ENCODE measurements at regions not wholly inside any gene's neighbourhood (a gene's known extent, or its start where the extent isn't known, plus 50 kb on each side); places are given as distances from the start of the nearest gene placed in this dataset.
A peak's percentile ranks its signal among the peaks of the same experiment; 100 is the strongest.
"Not testable (repeated sequence)": the region's sequence is repeated elsewhere in the genome, so short reads cannot be mapped to it uniquely, and the experiment has no call there.

DNA sequence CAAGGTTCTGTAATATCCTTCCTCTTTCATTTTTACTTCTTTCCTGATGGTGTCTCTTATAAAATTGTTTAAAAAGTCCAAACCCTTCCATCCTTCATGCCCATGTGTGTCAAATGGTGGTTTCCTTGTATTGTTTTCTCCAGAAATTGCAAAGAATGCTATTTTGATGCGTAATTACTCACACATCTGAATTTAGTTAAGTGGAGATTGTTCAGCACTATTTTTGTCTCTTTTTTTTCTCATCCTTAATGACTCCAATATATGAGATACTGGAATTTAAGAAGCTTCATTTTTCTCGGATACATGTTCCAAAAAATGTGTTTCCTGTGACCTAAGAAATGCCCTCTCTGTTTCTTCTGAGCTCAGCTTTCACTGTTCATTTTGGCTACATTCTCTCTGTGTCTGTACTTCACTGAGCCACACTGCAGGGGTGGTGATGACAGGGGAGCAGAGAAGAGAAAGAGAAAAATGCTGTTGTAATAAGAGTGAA, 799.8 kb downstream of the DIPK2A start:
- FAIRE-seq (no peak), DNase-seq (ENCODE audit: insufficient read length) (no peak)
- TF ChIP-seq POLR2A (IDR thresholded peaks at IDR 0.05; ENCODE audit: low read depth, low read length) (no peak), POLR2AphosphoS5 (IDR thresholded peaks at IDR 0.05; ENCODE audit: low read depth, low read length) (no peak), TAF1 (IDR thresholded peaks at IDR 0.05; ENCODE audit: borderline replicate concordance, low read depth, low read length) (no peak)

DNA sequence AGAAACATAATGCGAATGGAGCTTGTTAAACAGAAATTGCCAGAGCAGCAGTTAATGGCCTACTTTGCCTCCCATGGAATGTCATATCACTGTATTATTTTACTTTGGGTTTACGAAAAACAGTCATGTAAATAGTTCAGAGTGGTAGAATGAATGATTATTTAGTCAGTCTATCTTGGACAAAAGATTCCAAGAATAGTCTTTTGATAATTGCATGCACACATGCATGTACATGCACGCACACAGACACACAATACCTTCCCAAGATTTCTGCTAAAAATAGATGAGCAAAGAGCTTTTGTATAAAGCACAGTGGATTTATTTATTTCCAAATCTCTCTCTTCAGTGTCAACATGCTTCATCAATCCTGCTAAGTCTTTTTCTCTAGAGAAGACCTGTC, 800.7 kb downstream of the DIPK2A start:
- no peak for TF ChIP-seq POLR2A (IDR thresholded peaks at IDR 0.05; ENCODE audit: low read depth, low read length)
- TF ChIP-seq POLR2AphosphoS5 (IDR thresholded peaks at IDR 0.05; ENCODE audit: low read depth, low read length), result no peak
- TF ChIP-seq TAF1 (IDR thresholded peaks at IDR 0.05; ENCODE audit: borderline replicate concordance, low read depth, low read length), result no peak
- DNase-seq (ENCODE audit: insufficient read length), result no peak
- FAIRE-seq, result peak; percentile 24

DNA sequence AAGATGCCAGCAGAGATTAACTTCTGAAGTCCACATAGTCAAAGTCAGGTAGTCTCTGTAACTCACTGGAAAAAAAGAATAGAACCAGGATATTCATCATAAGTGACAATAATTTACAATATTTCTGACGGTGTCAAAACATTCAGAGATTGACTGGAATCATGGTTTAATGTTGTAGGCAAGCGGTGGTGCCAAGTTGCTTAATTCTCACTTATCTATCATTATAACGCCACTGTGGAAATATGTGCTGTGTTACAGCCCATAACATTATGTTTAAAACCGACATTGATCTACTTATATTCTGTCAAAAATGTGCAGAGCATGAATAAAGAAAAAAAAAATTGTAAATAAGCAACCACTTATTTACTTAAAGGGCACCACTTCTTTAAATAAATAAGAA, 801.7 kb downstream of the DIPK2A start:
- FAIRE-seq (no peak), DNase-seq (ENCODE audit: insufficient read length) (no peak)
- no peak for TF ChIP-seq POLR2AphosphoS5 (IDR thresholded peaks at IDR 0.05; ENCODE audit: low read depth, low read length)
- no peak for TF ChIP-seq POLR2A (IDR thresholded peaks at IDR 0.05; ENCODE audit: low read depth, low read length)
- TF ChIP-seq TAF1 (IDR thresholded peaks at IDR 0.05; ENCODE audit: borderline replicate concordance, low read depth, low read length), result no peak

DNA sequence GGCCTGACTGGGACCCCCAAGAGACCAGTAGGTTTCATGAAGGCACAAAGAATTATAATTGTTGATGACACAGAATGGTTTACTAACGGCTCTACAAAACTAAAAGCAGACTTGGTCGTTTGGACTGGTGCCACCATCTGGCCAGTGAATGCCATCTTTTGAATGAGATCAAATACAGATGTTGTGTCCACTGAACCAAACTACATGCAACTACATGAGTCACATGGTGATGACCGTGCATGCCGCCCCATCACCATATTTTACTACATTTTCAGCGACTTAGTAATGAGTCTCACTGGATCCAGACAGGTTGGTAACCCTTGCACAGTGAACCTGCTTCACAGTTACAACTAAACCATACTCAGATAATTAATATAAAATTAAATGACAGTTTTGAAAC, 803.3 kb downstream of the DIPK2A start:
- DNase-seq (ENCODE audit: insufficient read length), result no peak
- TF ChIP-seq POLR2AphosphoS5 (IDR thresholded peaks at IDR 0.05; ENCODE audit: low read depth, low read length) (no peak), TAF1 (IDR thresholded peaks at IDR 0.05; ENCODE audit: borderline replicate concordance, low read depth, low read length) (no peak), POLR2A (IDR thresholded peaks at IDR 0.05; ENCODE audit: low read depth, low read length) (no peak)
- FAIRE-seq, result no peak

DNA sequence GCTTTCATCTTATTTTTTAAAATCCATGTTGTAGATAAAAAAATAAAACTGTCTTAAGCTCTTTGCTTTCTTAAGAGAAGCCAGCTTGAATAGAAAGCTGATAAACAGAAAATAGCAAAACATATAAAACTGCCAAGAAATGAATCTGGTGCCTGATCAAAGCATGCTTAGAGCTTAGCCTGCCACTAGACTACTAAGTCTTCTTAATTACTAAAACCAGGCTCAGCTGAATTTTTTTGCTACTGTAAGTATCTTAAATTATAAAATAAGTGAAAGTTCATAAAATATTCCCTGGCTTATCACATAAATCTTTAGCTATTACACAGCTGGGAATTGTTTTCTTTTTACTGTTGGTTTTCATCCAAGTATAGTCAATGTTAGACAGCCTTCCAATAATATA, 803.9 kb downstream of the DIPK2A start:
- DNase-seq (ENCODE audit: insufficient read length) (no peak), FAIRE-seq (no peak)
- no peak for TF ChIP-seq POLR2AphosphoS5 (IDR thresholded peaks at IDR 0.05; ENCODE audit: low read depth, low read length)

DNA sequence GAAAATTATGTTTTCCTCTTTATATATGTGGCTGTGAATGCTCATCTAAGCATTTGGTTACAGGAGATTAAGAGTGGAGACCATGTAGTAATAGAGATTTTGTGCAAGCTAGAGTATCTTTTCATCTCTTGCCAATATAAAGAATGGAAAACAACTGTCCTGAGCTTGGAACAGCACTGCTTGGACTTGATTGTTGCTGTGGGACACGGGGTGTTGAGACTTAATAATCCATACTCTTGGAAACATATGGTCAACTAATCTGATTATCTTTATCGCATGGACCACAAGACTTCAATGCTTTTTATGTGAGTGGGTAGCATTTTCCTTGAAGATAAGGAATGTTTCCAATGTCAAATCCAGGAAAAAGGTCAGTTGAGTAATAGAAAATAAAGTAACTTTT, 806.3 kb downstream of the DIPK2A start:
- FAIRE-seq (no peak), DNase-seq (ENCODE audit: insufficient read length) (no peak)
- no peak for TF ChIP-seq POLR2AphosphoS5 (IDR thresholded peaks at IDR 0.05; ENCODE audit: low read depth, low read length)
- TF ChIP-seq TAF1 (IDR thresholded peaks at IDR 0.05; ENCODE audit: borderline replicate concordance, low read depth, low read length), result no peak
- no peak for TF ChIP-seq POLR2A (IDR thresholded peaks at IDR 0.05; ENCODE audit: low read depth, low read length)

DNA sequence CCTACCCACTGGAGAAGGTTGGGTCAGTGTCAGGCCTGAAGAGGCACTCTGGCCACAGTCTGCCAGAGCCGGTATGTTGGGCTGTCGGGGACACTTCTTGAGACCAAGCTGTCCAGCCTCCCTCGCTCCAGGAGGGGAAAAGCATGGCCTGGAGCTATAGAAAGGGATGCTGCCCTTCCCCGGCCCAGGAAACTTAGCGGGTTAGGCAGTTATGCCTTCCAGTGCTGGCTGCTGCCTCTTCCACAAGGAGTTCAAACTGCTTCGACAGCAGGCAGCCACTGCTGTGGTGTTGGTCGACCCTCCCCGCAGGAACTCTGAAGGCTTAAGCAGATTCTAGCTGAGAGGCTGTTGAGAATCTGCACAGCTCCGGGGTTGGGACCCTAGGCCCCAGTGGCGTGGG, 819.4 kb downstream of the DIPK2A start:
- no peak for DNase-seq (ENCODE audit: insufficient read length)
- TF ChIP-seq TAF1 (IDR thresholded peaks at IDR 0.05; ENCODE audit: borderline replicate concordance, low read depth, low read length) (no peak), POLR2A (IDR thresholded peaks at IDR 0.05; ENCODE audit: low read depth, low read length) (no peak), POLR2AphosphoS5 (IDR thresholded peaks at IDR 0.05; ENCODE audit: low read depth, low read length) (no peak)
- no peak for FAIRE-seq

DNA sequence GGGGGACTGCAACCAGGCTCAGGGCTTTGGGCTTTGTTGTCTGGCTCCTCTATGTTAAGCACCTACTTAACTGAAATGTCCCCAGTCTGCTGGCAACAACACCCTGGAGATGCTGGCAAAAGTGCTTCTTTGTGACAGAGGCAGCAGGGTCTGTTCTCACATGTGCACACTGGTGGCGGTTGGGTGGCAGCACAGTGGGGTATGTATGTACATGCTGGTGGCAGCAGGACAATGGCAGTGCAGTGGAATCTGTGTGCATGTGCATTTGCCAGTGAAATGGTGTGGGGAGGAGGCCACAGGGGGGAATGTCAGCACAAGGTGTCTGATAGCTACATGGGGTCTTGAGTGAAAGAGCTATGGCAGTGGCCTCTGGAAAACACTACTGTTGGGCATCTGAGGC, 830.3 kb downstream of the DIPK2A start:
- DNase-seq (ENCODE audit: insufficient read length) (no peak), FAIRE-seq (no peak)
- TF ChIP-seq POLR2A (IDR thresholded peaks at IDR 0.05; ENCODE audit: low read depth, low read length) (no peak), POLR2AphosphoS5 (IDR thresholded peaks at IDR 0.05; ENCODE audit: low read depth, low read length) (no peak), TAF1 (IDR thresholded peaks at IDR 0.05; ENCODE audit: borderline replicate concordance, low read depth, low read length) (no peak)

DNA sequence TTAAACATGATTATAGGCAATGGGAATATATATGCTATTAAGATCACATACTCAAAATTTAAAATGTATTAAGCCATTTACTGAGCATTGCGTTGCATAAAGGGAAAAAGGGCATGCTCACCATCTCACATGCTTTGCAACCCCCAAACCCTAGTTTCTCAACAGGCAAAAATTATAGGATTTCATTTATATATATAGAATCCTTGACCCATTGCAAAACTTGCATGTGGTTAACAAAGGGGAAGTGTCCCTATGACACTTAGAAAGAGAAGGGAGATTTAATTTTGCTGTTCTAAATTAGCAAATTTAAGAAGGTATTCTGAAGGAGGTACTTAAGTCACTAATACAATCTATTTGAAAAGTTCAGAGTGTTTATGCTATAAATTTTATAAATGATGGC, 837.8 kb downstream of the DIPK2A start:
- FAIRE-seq (no peak), DNase-seq (ENCODE audit: insufficient read length) (no peak)
- TF ChIP-seq POLR2A (IDR thresholded peaks at IDR 0.05; ENCODE audit: low read depth, low read length) (no peak), POLR2AphosphoS5 (IDR thresholded peaks at IDR 0.05; ENCODE audit: low read depth, low read length) (no peak), TAF1 (IDR thresholded peaks at IDR 0.05; ENCODE audit: borderline replicate concordance, low read depth, low read length) (no peak)

DNA sequence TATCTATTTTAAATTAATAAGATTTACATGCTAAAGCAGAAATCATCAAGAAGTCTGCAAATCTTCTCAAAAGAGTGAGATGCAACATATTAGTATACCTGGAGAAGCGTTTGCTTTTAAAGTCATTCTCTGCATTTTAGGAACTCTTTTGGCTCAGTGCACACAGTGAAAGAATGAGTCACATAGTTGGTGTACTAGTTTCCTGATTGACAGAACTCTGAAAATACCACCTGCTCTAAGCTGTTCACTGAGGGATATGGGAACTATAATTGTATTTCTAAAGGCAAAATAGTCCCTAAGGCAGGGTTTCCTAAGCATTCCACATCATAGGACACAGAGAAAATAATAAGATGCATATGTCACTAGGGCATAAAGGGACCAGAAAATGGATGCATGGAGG, 838.5 kb downstream of the DIPK2A start:
- no peak for FAIRE-seq
- no peak for DNase-seq (ENCODE audit: insufficient read length)
- TF ChIP-seq POLR2AphosphoS5 (IDR thresholded peaks at IDR 0.05; ENCODE audit: low read depth, low read length), result no peak
- TF ChIP-seq POLR2A (IDR thresholded peaks at IDR 0.05; ENCODE audit: low read depth, low read length), result no peak
- no peak for TF ChIP-seq TAF1 (IDR thresholded peaks at IDR 0.05; ENCODE audit: borderline replicate concordance, low read depth, low read length)

DNA sequence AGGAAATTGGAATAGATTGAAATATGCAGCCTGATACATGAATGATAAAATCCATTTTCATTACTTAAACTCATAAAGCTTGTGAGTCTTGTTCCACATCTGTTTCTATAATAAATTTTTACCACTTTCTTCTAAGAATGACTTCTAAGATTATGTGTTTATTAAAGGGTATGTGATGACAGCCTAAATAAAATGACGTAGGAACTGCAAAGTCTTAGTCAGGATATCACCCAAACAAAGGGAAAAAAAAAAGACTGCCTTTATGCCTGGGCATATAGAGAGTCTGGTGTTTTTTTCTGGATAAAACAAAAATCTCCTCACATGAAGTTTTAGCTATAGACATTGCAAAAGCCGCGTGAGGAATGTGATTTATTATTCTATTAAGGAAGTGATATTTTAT, 844.0 kb downstream of the DIPK2A start:
- FAIRE-seq, result no peak
- TF ChIP-seq POLR2AphosphoS5 (IDR thresholded peaks at IDR 0.05; ENCODE audit: low read depth, low read length), result no peak
- TF ChIP-seq TAF1 (IDR thresholded peaks at IDR 0.05; ENCODE audit: borderline replicate concordance, low read depth, low read length), result no peak
- TF ChIP-seq POLR2A (IDR thresholded peaks at IDR 0.05; ENCODE audit: low read depth, low read length), result no peak
- no peak for DNase-seq (ENCODE audit: insufficient read length)

DNA sequence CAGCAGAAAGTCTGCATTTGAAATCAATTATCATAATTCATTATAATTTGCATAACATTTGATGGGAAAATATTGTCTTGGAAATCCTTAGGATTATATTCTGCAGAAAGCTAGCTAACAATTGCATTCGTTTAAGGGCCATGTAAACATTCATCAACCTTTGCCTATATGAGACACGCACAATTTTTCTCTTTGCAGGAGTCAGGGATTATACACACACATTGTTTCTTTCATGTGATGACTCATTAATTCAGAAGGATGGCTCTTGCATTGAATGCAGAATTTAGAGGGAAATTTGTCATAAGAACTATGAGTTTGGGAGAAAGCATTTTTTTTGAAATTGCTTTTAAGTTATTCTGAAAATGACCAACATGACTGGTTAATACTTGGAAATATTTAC, 844.7 kb downstream of the DIPK2A start:
- FAIRE-seq (no peak), DNase-seq (ENCODE audit: insufficient read length) (no peak)
- TF ChIP-seq POLR2A (IDR thresholded peaks at IDR 0.05; ENCODE audit: low read depth, low read length), result no peak
- TF ChIP-seq TAF1 (IDR thresholded peaks at IDR 0.05; ENCODE audit: borderline replicate concordance, low read depth, low read length), result no peak
- no peak for TF ChIP-seq POLR2AphosphoS5 (IDR thresholded peaks at IDR 0.05; ENCODE audit: low read depth, low read length)

DNA sequence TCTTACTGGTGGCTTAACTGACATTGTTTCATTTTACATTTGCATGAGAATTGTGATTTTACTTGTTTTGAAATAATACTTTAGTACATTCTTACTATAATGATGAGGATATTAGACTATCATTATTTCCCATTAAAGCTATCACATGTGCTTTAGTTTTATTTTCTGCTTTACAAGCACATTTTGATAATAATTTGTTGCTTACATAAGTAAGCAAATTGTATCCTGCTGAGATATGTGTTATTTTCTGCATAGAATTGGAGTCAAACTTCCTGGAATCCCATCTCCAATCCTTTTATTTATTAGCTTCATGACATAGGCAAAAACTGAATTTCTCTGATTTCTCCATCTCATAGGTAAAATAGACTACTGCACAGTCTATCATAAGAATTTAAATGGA, 847.4 kb downstream of the DIPK2A start:
- no peak for DNase-seq (ENCODE audit: insufficient read length)
- no peak for TF ChIP-seq POLR2AphosphoS5 (IDR thresholded peaks at IDR 0.05; ENCODE audit: low read depth, low read length)
- no peak for TF ChIP-seq POLR2A (IDR thresholded peaks at IDR 0.05; ENCODE audit: low read depth, low read length)
- TF ChIP-seq TAF1 (IDR thresholded peaks at IDR 0.05; ENCODE audit: borderline replicate concordance, low read depth, low read length), result no peak
- no peak for FAIRE-seq

DNA sequence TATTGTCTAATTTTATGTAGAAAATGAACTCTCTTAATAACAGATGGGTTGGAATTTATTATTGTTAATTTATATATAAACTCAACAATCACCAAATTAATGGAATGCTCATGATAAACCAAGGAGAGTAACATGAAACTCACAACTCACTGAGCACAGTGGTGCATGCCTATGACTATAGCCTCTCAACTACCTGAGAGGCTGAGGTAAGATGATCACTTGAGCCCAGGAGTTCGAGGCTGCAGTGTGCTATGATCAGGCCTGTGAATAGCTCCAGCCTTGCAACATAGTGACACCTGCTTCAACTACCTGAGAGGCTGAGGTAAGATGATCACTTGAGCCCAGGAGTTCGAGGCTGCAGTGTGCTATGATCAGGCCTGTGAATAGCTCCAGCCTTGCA, 848.6 kb downstream of the DIPK2A start:
- not testable (repeated sequence) for DNase-seq (ENCODE audit: insufficient read length); FAIRE-seq
